ENCODE measurements at regions not wholly inside any gene's neighbourhood (a gene's known extent, or its start where the extent isn't known, plus 50 kb on each side); places are given as distances from the start of the nearest gene placed in this dataset.
"Not testable (repeated sequence)": the region's sequence is repeated elsewhere in the genome, so short reads cannot be mapped to it uniquely, and the experiment has no call there.

- no peak for DNase-seq
These were observed 407.9 kb downstream of the TECRL start for GRCh38 chr4:64001229-64001898.

- DNase-seq: no peak
These were observed 409.0 kb downstream of the TECRL start for GRCh38 chr4:64000241-64000640.

- no peak for DNase-seq
These were observed 423.0 kb downstream of the TECRL start for GRCh38 chr4:63986253-63986652.

- no peak for DNase-seq
These were observed 426.0 kb downstream of the TECRL start for GRCh38 chr4:63983224-63983623.

- no peak for DNase-seq
These were observed 443.4 kb downstream of the TECRL start for GRCh38 chr4:63965875-63966274.

- DNase-seq: not testable (repeated sequence)
These were observed 466.5 kb downstream of the TECRL start for GRCh38 chr4:63942706-63943286.

- DNase-seq: no peak
These were observed 471.3 kb downstream of the TECRL start for GRCh38 chr4:63937961-63938360.

GRCh38 chr4:63922146-63922545 lies 487.1 kb downstream of the TECRL start:
- no peak for DNase-seq

GRCh38 chr4:63921561-63921960 lies 487.7 kb downstream of the TECRL start:
- no peak for DNase-seq

GRCh38 chr4:63919636-63920365 lies 489.4 kb downstream of the TECRL start:
- no peak for DNase-seq

- no peak for DNase-seq
These were observed 502.5 kb downstream of the TECRL start for GRCh38 chr4:63906660-63907183.

GRCh38 chr4:63904201-63904600 lies 505.0 kb downstream of the TECRL start:
- DNase-seq: no peak

- DNase-seq: no peak
These were observed 507.9 kb downstream of the TECRL start for GRCh38 chr4:63901304-63901703.

GRCh38 chr4:63898961-63899360 lies 510.3 kb downstream of the TECRL start:
- no peak for DNase-seq

GRCh38 chr4:63894161-63894560 lies 515.1 kb downstream of the TECRL start:
- no peak for DNase-seq

GRCh38 chr4:63869370-63869769 lies 539.9 kb downstream of the TECRL start:
- DNase-seq: no peak

GRCh38 chr4:63851496-63851895 lies 557.8 kb downstream of the TECRL start:
- no peak for DNase-seq

- DNase-seq: no peak
These were observed 568.0 kb downstream of the TECRL start for GRCh38 chr4:63841266-63841665.

- no peak for DNase-seq
These were observed 577.6 kb downstream of the TECRL start for GRCh38 chr4:63831590-63832155.

GRCh38 chr4:63817196-63817865 lies 591.9 kb downstream of the TECRL start:
- no peak for DNase-seq

- no peak for DNase-seq
These were observed 594.9 kb downstream of the TECRL start for GRCh38 chr4:63814171-63814964.

- DNase-seq: no peak
These were observed 610.1 kb downstream of the TECRL start for GRCh38 chr4:63799166-63799565.
